AG09309 (cell line): ENCODE measurements at regions not wholly inside any gene's neighbourhood (a gene's known extent, or its start where the extent isn't known, plus 50 kb on each side); places are given as distances from the start of the nearest gene placed in this dataset.

Experiments used
- DNase-seq: peaks from one replicate; pipeline ENCODE4 v3.0.0-alpha.2; 2010; ENCODE audit warnings: low read depth
- H3K4me3 ChIP-seq: 2 replicates; pipeline ENCODE4 v1.5.1; 2011; ENCODE audit warnings: mild to moderate bottlenecking, low read depth, low read length, moderate library complexity; ENCODE audit not compliant: control insufficient read depth
- CTCF ChIP-seq: IDR thresholded peaks from 2 replicates; pipeline ENCODE4 v1.5.1; 2011; ENCODE audit warnings: mild to moderate bottlenecking, low read depth, low read length, inconsistent platforms; ENCODE audit not compliant: insufficient read depth, control insufficient read depth; ENCODE audit errors: missing control alignments

GRCh38 chr10:29914986-29915785 lies 144.2 kb downstream of the JCAD start:
- DNase-seq = no peak

GRCh38 chr10:29908962-29909361 lies 150.4 kb downstream of the JCAD start:
- H3K4me3 ChIP-seq = no peak overlapping the region
- no peak for TF ChIP-seq CTCF
- DNase-seq = no peak

More at GRCh38 chr10:29914986-29915785, 144.2 kb downstream of the JCAD start:
- TF ChIP-seq CTCF = no peak
- no peak overlapping the region for H3K4me3 ChIP-seq

GRCh38 chr10:29900865-29901264 lies 158.5 kb downstream of the JCAD start:
- no peak for DNase-seq
- TF ChIP-seq CTCF = no peak
- no peak overlapping the region for H3K4me3 ChIP-seq

- no peak for DNase-seq
- no peak overlapping the region for H3K4me3 ChIP-seq
- TF ChIP-seq CTCF = no peak
Measured at GRCh38 chr10:29897999-29898716, 161.2 kb downstream of the JCAD start.

- no peak for TF ChIP-seq CTCF
- H3K4me3 ChIP-seq = no peak overlapping the region
- DNase-seq = no peak
Measured at GRCh38 chr10:29897430-29897829, 162.0 kb downstream of the JCAD start.

GRCh38 chr10:29896053-29896452 lies 163.3 kb downstream of the JCAD start:
- TF ChIP-seq CTCF = no peak
- no peak for DNase-seq
- H3K4me3 ChIP-seq = no peak overlapping the region

- TF ChIP-seq CTCF = no peak
- DNase-seq = peak; percentile 54
- H3K4me3 ChIP-seq = no peak overlapping the region
Measured at GRCh38 chr10:29895456-29895855, 163.9 kb downstream of the JCAD start.
